Ramos (cell line): ENCODE measurements at regions not wholly inside any gene's neighbourhood (a gene's known extent, or its start where the extent isn't known, plus 50 kb on each side); places are given as distances from the start of the nearest gene placed in this dataset.
"Not testable (repeated sequence)": the region's sequence is repeated elsewhere in the genome, so short reads cannot be mapped to it uniquely, and the experiment has no call there.

Experiments
- in situ Hi-C: fragments of 300-500 bp; cut with MboI; formaldehyde crosslinking; loops from one replicate; pipeline ENCODE4 v1.14.3; 2022; ENCODE audit warnings: low sequenced_read_pairs; ENCODE audit not compliant: unreplicated experiment

DNA sequence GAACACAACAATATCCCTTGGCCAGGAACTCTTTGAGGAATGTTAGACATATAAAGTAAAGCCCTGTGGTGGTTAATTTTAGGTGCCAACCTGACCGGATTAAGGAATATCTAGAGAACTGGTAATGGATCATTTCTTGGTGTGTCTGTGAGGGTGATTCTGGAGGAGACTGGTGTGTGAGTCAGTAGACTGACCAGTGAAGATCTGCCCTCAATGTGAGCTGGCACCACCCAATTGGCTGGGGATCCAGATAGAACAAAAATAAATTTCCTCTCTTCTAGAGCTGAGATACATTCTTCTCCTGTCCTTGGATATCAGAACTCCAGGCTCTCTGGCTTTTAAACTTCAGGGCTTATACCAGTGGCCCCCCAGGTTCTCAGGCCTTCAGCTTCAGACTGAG lies 56.2 kb upstream of the TNPO1 start:
- in situ Hi-C loops: no loop called here

DNA sequence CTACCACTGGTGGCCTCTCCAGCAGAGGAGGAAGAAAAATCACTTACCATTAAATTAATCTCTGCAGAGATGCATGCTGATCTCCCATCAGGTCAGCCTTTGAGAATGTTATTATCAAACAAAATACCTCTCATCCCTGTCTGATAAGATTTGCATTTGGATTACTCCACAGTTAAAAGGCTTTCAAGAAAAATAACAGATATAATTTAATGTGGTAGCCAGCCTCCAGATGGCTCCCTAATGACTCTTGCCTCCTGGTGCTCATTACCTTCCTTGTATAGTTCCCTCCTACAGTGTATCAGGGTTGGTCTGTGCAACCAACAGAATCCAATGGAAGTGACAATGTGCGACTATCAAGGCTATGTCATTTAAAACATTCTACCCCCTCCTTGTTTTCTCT lies 63.6 kb upstream of the TNPO1 start:
- in situ Hi-C loops: no loop called here

DNA sequence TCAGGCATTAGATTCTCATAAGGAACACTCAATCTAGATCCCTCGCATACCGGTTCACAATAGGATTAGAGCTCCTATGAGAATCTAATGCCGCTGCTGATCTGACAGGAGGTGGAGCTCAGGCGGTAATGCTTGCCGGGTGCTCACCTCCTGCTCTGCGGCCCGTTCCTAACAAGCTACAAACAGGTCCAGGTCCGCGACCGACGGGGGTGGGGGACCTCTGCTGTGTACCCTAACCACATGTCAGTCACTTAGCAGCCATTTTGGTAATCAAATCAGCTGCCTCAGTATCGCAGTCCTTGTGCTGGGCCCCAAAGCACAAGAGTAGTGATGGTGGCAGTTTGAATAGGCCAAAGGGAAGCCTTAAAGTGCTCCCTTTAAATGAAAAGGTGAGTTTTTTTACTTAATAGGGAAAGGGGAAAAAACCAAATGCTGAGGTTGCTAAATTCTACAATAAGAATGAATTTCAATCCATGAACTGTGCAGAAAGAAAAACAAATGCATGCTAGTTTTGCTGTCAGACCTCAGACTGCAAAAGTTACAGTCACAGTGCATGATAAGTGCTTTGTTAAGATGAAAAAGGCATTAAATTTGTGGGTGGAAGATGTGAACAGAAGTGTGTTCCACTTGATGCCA lies 67.0 kb upstream of the TNPO1 start:
- in situ Hi-C loops: no loop called here

DNA sequence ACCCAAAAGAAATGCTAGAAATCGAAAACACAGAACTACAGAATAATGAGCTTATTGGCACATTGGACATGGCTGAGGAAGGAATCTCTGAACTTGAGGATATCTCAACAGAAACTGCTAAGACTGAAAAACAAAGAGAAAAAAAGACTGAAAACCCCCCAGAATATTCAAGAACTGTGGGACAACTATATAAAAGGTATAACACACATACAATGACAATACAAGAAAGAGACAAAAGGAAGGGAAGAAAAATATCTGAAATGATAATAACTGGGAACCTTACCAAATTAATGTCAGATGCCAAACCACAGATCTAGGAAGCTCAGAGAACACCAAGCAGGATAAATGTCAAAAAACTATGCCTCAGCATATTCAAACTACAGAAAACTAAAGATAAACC lies 68.6 kb upstream of the TNPO1 start:
- in situ Hi-C loops: no loop called here

DNA sequence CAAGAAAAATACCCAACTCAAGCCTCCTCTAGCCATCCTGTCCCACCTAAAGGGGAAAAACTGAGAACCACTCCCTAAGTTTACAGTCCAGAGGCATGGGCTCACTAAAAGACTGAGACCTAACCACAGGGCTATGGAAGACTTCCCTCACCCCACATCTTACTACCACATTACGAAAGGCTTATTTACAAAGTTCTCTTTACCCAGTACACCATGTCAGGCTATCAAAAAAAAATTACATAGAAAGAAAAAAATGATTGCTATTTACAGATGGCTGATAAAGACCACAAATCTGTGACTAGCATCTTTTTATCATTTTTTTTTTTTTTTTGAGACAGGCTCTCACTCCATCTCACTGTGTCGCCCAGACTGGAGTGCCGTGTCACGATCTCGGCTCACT lies 69.7 kb upstream of the TNPO1 start:
- in situ Hi-C loops: no loop called here

DNA sequence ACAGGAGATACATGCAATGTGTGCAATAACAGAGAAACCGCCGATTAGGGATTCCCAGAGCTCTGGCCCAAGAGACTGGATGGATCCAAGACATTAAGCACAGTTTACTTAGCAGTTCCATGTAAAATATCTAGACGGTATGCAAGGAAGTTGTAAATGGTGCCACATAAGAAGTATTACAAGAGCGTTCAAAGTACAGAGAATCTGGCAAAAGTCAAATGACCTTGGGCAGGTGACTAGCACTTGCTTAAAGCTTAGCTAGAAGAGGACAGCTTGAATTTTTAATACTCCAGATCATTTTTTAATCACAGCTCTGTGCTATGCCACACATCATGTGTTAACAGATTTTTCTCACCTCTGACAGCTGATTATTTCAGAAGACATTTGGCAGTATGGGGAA lies 72.3 kb upstream of the TNPO1 start:
- in situ Hi-C loops: no loop called here

DNA sequence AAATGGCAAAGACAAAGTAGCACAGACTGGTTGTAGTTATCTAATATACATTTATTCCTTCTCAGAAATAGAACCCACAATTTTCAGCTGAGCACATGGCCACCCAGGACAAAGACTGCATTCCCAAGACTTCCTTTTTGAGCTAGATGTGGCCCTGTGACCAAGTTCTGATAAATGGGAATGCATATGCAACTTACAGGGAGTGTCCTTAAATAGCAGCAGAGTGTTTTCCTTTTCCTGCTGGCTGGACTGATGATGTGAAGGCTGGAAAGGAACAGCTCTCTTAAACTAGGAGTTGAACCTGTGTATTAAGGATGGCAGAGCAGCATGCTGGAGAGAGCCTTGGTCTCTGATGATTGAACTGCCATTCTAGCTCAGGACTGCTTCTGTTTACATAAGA lies 74.7 kb upstream of the TNPO1 start:
- in situ Hi-C loops: no loop called here

DNA sequence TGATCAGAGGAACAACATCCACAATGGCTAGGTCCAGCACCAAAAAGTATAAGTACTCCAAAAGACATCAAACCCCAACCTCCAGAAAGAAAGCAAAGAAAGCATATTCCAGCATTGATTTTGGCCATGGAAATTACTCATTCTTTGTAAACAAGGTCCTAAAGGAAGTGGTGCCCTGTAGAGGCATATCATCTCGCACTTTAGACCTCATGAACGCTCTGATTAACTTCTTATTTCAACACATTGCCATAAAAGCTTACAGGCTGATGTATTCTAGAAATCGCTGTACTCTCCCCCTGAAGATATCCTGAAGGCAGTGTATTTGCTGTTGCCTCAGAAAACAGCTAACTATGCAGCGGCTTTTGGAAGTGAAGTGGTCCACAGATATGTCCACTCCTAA lies 82.7 kb upstream of the TNPO1 start:
- in situ Hi-C loops: no loop called here

DNA sequence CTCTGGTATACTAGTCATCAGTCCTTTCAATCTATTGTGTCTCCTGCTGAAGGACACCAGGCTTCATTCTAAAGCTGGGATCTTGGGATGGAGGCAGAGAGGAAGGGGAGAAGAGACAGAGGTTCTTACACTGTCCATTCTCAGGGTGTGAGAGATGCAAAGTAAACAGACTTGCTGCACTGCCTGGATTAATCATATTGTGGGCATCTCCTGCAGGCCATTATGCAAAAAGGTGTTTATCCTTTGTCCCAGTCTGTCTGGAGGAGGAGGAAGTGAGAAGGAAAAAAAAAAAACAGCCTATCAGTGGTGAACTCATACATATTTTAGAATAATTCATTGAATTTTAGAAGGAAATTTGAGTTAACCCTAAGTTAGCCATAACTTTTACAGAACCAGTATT lies 92.9 kb upstream of the TNPO1 start:
- in situ Hi-C loops: no loop called here

DNA sequence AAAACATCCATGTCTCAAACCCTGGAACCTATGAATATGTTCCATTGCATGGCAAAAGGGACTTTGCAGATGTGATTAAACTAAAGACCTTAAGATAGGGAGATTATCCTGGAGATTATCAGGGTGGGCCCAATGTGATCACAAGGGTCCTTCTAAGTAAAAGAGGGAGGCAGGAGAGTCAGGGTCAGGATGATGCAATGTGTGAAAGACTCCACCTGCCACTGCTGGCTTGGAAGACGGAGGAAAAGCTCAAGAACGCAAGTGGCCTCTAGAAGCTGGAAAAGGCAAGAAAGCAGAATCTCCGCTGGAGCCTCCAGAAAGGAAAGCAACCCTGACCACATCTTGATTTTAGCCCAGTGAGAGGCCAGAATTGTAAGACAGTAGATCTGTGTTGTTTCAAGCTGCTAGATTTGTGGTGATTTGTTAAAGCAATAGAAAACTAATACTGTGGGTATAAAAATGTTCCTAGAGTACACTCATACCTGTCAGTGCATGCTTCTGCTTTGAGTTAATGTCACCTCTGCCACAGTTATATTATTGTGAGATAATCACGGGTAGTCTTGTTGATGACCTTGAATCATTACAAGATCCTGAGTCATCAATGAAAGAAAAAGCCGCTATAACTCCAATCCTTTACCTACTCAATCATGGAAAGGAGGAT lies 93.5 kb upstream of the TNPO1 start:
- in situ Hi-C loops: no loop called here

DNA sequence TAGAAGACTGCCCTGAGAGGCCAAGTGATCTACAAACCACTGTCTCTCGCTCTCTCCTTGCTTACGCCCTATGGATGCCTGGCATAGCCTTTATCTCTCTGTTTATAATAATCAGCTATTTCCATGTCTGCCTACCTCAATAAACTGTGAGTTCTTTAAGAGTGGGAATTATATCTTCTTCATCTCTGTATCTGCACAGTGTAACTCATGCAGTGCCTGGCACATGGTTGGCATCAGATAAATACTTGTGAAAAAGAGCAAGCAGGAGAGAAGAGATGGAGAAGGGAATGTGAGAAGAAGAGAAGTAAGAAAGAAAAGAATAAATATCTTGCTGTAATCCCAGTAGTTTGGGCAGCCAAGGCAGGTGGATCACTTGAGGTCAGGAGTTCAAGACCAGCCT lies 94.6 kb upstream of the TNPO1 start:
- in situ Hi-C loops: no loop called here

DNA sequence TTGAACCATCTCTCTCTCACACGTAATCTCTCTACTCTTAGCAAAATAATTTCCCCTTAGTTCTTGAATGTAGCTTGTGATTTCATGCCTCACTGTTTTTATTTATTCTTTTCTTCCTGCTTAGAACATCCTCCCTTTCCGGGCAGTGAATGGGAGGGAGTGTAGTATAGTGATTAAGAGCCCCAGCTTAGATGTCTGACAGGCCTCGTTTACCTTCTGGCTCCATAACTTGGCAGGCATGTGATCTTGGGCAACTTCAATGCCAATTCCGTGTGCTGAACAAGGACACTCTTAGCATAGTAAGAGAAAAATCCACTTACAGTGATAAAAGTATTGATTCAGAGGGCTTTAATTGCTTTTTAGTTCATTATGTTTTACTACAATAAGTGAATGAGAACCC lies 96.3 kb upstream of the TNPO1 start:
- in situ Hi-C loops: no loop called here

DNA sequence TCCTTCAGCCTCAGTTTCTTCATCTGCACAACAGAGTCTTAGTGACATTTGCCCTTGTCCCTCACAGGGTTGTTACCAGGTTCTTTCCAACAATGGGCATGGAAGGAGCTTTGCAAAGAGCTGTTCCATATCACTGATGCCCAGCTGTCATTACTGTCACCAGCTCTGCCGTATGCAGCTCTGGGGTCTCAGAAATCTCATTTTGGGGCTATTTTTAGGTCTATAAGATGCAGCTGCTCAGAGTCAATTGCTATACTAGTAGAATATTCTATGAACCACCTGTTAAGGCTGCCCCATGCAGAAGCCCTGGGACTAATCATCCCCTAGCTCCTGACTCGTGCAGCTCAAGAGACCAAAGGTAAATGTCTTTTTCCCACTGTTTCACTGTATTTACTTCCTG lies 105.1 kb upstream of the TNPO1 start:
- in situ Hi-C loops: no loop called here

DNA sequence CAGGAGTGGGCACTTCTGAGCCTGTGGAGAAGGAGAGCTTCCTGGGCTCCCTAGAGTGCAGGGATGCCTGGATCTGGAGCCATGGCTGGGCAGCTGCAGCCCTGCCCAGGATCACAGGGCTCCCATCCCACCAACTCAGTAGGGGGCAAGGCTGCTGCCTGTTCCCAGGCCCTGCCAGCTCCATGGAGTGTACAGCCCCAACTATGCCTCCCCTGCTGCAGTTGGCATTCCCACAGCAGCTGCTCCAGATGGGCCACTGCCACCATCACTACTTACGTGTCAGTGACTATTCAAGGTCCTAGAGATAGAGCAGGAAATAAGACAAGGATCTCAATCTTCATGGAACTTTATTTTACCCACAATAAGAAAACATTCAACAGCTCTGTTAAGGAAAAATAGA lies 107.1 kb upstream of the TNPO1 start:
- in situ Hi-C loops: no loop called here

DNA sequence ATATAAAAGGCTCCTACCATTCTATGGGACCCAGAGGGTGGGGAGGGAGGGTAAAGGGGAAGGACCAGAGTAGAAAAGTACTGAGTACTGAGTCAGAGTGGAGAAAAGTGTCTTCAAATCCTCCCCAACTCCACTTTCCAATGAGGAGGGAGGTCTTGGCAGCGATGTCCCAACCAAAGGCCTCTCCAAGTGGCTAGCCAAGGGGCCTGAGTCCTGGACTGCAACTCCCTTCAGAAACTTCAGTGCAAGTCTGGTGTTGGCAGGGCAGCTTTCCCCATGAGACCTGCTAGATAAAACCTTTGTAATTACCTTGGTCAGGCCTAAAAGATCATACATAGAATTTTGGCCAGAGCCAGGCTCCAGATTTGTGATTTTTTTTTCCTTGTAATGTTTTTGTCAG lies 111.3 kb upstream of the TNPO1 start:
- in situ Hi-C loops: no loop called here

DNA sequence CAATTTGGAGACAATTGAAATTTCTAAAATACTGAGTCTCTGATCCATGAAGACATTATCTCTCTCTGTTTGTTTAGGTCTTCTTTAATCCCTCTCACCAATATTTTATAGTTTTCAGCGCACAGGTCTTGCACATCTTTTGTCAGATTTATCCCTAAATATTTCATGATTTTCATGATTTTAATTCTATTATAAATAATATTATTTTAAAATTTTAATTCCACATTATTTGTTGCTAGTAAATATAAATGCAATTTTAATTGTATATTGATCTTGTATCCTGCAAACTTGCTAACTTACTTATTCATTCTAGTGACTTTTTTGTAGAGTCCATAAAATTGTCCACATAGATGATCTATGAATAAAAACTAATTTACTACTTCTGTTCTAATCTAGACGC lies 112.6 kb upstream of the TNPO1 start:
- in situ Hi-C loops: no loop called here

DNA sequence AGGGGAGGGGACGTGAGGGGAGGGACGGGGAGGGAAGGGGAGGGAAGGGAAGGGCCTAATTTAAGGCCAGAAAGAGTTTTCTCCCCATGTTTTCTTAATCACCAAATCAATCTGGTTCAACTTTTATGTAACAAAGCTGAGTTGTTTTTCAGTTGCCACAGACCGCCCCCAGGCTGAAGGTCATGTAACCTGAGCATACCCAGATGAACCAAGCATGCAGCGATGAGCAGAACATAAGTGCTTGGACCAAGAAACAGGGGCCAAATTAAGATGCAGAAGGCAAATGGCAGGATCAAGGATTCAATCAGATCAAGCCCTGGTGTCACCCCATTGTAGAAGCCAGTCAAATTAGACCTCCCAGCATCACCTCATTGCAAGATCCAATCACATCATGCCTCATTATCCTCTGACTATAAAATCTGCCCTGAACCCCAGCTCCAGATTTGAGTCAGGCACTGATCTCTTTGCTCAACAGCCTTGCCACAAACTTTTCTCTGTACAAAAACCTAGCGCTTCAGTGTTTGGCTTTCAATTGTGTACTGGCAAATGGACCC lies 113.5 kb upstream of the TNPO1 start:
- in situ Hi-C loops: no loop called here

DNA sequence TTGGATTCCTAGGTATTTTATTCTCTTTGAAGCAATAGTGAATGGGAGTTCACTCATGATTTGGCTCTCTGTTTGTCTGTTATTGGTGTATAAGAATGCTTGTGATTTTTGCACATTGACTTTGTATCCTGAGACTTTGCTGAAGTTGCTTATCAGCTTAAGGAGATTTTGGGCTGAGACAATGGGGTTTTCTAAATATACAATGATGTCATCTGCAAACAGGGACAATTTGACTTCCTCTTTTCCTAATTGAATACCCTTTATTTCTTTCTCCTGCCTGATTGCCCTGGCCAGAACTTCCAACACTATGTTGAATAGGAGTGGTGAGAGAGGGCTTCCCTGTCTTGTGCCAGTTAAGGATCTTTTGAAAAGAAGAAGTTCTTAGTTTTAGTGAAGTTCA lies 114.4 kb upstream of the TNPO1 start:
- in situ Hi-C loops: not testable (repeated sequence)

DNA sequence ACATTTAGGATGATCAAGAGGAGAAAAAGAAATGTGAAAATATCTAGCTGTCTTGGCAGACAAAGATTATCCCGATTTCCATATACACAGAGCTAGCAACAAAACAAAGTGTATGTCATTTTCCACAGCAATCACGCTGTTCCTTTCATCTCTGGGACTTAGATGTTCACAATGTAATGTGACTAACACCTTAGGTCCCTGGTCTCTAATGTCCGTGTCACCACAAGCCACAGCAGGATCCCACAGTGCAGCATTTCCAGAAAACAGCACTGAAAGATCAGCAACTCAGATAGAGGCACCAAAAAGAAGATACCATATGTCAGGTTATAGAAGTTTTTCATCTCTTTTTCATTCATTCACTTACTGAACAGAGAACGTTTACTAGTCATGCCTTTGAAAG lies 118.0 kb upstream of the TNPO1 start:
- in situ Hi-C loops: no loop called here

DNA sequence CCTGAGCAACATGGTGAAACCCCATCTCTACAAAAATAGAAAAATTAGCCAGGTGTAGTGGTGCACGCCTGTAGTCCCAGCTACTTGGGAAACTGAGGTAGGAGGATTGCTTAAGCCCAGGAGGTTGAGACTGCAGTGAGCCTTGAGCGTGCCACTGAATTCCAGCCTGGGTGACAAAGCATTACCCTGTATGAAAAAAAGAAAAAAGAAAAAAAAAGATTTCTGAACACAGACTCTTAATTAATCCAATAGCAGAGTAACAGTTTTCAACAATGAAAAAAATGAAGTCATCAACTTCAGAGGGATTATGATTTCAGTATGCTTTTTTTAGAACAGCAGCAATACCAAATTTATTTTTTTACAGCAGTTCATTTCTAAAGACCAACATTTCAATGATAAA lies 118.8 kb upstream of the TNPO1 start:
- in situ Hi-C loops: no loop called here

DNA sequence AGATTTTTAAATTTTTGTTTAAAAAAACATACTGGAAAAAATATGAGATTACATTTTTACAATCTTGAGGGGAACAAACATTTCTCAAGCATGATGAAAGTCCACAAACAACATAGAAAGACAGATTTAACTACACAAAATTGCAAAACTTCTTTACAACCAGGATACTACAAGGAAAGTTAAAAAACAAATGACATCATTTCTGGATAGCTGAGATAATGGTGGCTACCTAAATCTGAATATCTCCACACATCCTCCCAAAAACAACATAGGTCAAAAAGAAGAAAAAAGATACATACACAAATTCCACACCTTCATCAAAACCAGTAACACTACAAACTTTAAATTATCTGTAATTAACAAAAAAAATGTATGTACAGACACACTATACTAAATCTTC lies 120.8 kb upstream of the TNPO1 start:
- in situ Hi-C loops: no loop called here

DNA sequence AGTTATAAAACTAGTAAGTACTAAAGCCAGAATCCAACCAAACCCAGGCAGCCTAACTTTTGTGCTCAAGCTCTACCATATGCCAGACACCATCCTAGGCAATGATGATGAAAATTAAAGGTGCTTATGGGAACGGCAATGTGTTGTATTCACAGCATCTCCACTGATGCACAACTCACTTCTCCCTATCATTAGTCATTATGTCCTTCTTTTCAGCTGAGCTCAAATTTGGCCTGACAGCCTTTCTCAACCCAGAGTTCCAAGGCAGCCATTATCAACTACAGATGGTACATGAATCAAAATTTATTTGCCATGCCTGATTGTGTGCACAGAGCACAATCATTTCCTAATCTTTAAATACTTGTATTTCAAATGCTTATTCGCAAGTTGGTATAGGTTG lies 121.6 kb upstream of the TNPO1 start:
- in situ Hi-C loops: no loop called here
